ENCODE measurements at regions not wholly inside any gene's neighbourhood (a gene's known extent, or its start where the extent isn't known, plus 50 kb on each side); places are given as distances from the start of the nearest gene placed in this dataset.

DNA sequence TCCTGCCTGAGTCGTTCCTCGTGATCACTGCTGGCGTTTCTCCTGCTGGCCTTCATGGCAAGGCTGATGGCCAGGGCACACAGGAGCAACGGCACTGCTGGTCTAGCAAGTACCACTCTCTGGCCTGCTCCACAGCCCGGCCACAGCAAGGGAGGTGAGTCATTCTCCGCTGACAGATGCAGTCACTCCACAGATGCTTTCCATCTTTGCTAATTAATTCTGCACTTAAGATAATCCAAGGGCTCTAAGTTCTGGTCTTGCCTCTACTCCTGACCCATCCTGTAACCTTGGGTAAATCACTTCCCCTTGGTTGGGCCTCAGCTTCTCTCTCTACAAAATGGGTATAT lies 244.4 kb downstream of the RPS24 start:
- no peak for DNase-seq

DNA sequence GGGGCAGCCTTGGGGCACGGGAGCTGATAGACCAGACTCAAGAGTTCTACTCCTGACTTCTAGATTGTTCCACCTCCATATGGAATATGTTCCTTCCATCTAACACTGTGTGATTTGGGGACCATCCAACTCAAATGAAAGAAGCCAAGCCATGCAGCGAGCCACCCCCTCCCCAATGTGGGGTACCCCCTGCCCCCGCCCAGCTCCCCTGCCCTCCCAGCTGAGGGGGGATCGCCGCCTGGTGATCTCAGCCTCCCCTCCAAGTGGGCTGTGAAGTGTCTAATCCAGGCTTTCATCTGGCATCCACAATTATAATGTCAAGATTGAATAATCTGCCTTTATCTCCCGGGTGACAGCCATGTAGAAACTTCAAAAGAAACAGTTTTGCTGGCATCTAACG lies 246.1 kb downstream of the RPS24 start:
- DNase-seq = no peak

DNA sequence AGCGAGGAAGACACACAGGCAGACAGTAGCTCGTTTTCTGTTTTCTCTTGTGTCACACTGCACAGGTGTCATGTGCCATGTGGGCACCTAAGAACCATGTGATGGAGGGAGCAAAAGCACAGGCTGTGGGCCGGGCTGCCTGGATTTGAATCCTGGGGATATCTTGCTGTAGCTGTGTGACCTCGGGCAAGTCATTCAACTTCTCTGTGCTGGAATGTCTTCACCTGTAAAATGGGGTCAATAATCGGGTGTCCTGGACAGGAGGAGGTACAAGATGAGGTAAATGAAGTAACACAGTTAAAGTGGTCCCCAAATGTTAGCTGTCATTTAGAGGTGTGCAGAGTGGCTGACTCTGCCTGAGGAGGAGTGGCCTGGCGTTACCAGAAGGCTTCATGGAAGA lies 246.9 kb downstream of the RPS24 start:
- DNase-seq = no peak

DNA sequence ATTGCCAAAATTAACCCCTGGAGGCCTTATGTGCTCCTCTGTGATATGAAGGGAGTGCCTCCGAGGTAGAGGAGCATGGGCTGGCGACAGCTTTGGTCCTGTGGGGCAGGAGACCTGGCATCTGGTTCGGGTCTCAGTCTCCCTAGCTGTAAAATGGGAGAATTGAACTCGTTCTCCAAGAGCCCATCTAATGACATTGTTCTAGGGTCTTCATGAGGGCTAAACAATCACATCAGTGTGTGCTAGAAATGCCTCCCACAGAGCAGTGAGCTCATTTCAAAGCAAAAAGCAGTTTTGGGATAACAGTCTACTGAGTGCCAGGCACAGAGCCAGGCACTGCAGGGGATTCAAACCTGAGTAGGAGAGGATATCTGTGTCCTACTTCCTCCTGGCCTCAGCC lies 248.0 kb downstream of the RPS24 start:
- DNase-seq = no peak

DNA sequence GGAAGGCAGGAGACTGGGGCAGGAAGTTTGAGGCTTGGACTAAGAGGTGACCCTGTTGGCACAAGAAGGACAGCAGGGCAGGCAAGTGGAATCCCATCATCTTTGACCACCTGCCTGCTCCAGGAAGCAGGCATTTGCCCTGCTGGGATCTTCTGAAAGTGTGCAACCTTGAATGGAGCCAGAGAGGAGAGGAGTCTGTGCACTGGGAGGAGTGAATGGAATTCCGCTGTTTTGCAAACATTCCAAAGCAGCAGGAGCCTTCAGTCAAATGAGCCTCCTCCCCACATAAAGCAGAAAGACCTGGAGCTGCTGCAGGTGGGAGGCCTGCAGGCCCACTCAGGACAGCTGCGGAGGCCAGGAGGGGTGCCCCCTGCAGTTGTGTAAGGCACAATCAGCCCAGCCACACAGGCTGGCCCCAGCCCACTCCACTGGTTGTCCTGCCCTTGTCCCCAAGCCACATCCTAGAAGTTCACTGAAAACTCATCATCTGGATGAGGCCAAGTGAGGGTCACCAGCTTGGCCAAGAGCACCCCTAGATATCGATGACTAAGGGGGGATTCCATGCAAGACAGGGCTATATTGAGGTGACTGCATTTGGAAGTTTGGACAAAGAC lies 249.5 kb downstream of the RPS24 start:
- no peak for DNase-seq

DNA sequence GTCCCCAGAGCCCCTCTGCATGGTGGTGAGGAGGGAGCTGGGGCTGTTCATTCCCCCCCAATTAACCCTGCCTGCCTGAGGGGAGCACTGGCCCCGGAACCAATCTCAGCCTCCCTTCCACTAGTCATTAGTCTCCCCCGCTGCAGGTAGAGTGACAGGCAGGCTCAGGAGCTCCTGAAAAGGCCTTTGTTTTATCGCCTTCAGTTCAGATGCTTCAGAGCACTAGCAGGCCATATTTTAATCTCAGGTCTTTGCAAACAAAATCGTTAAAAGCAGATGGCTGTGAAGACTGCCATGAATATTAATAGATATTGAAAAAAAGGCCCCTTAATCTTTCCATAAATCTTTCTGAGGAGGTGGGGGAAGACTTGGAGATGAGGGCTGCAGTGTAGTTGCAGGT lies 250.7 kb downstream of the RPS24 start:
- DNase-seq = no peak

DNA sequence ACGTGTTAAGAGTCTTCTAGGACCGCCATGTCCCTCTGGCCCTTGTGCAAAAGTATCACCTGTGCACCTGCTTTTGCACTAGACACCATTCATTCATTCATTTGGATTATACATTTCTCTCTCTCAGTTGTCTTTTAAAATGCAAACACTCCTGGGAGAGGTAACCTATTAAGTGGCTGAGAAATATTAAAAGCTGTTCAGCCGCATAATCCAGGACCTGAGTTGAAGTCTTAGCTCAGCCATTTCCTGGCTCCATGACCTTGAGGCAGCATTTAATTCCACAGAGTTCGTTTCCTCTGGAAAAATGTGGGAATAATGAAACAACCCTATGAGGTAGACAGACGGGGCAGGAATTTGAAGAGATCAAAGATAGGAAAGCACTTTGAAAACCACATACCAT lies 251.6 kb downstream of the RPS24 start:
- DNase-seq = no peak

DNA sequence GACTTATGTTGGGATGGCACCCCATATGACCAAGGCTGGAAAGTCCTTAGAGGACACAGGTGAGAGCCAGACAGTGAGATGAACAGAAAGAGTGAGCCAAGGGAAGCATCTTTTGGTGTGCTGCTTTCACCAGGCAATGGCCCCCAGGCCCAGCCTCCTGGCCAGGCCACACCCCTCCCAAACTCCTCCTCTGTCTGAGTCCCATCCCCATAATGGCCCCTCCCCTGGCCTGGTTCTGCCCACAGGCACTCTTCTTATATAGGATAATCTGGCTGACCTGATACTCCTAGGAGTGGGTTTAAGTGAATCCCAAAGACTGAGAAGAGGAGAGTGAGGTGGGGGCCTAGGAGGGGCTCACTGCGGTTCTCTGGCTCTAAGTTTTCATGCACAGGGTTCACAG lies 252.5 kb downstream of the RPS24 start:
- no peak for DNase-seq

DNA sequence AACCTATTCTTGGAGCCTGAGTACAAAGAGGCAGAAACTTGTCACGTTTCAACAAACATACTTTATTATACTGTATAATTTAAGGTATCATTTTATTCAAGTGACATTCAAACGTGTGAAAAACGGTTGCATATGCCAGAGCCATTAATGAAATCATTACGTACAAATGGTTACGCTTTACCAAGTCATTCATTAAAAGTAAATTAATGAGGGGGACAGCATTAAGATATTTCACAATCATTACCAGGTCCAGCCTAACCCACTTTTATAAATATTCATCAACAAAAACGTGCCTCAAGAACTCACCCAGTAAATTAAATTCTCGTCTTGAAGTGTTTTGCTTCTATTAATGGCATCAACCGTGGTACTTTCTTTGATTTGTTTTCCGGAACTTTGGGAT lies 253.0 kb downstream of the RPS24 start:
- DNase-seq = no peak

DNA sequence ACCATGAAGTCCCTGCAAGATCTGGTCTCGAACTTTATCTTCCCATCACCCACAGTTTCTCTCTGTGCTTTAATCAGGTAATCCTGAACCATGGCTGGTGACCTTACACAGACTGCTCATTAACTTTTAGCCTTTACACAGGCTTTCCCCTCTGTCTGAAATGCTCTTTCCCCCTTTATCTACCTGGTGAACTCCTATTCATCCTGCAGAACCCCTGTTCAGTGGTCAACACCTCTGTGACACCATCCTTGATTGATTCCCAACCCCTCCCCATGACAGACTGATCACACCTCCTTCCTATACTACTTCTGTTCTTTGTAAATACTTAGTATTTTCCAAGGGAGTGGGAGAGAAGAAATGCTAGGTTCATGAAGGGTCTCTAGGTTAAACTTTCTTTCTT lies 254.0 kb downstream of the RPS24 start:
- DNase-seq = no peak

DNA sequence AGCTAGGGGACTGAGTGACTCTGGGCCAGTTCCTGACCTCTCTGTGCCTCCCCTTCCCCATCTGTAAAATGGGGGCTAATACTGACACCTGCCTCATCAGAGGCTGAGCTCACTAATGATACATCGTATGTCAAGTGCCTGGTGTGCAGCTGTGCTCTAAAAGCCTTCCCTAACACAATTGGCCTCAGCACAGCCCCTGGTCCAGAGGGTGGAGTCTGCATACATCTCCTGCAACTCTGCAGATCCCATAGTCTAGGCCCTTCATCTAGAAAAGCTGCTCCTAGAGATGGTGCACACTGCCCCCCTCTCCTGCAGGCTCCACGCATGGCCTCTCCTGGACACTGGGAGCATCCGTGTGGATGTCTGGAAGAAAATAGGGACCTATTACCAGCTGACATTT lies 255.0 kb downstream of the RPS24 start:
- DNase-seq = no peak

DNA sequence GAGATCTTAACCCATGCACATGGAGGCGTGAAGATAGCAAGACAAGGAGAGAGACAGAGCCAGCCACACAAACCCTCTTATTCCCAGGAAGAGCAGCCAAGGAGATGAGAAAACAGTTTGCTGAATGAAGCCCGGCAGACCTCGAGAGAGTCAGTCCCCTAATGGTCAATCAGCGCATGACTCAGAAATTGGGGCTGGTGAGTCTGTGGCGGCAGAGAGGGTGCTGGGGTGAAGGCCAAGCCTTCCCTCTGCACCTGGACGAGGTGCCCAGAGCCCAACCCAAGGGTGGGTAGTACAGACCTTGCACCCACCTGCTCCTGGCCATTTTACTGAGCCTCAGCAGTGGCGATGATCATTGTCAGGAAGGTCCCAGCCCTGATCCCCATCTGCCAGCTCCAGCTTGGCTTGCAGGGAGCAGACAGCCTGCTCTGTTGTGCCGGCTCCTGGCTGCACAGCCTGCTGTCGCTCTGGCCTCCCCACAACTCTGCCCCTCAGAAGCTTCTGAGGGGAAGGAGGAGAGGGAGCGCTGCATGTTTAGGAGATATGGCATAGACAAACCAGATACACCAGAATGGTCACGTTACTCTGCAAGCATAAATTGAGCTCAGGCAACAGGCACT lies 256.6 kb downstream of the RPS24 start:
- no peak for DNase-seq

DNA sequence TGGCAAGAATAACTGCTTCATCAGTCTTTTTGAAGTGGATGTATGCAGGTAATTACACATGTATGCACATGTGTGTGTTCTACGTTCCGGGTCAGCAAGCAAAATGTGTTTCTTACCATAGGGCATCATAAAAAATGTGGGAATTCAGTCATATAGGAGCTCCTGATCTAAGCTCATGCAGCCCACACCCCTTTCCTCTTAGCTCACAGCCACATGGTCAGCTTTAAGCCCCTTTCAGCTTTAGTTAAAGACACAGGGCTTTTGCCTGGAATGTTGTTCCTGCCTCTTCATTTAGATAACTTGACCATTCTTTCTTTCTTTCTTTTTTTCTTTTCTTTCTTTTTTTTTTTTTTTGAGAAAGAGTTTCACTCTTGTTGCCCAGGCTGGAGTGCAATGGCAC lies 258.1 kb downstream of the RPS24 start:
- DNase-seq = no peak

DNA sequence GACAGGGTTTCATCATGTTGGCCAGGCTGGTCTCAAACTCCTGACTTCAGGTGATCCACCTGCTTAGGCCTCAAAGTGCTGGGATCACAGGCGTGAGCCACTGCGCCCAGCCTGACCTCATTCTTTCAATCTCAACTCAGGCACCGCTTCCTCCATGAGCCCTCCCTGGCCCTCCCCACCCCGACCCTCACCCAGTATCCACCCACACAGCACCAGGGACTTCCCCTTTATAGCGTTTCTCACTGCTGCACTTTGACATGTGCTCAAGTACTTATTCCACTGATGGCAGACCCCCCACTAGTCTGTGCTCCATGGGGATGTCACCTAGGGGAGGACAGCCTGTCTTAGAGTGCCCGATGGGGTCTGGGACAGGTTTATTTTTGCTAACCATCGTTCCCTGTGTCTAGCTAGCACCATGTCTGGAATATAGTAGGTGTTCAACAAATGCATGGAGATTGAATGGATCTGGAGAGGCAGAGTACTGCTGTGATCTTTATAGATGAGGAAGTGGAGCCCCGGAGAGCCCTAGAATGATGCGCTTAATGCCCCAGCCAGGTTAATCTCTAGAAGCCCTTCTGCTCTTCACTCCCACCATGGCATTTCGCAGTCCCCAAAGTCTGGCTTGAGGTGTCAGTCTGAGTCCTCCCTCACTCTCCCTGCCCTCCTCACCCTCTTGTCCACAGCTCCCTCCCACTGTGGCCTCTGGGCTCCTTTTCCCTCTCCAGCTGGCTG lies 258.8 kb downstream of the RPS24 start:
- DNase-seq = no peak

DNA sequence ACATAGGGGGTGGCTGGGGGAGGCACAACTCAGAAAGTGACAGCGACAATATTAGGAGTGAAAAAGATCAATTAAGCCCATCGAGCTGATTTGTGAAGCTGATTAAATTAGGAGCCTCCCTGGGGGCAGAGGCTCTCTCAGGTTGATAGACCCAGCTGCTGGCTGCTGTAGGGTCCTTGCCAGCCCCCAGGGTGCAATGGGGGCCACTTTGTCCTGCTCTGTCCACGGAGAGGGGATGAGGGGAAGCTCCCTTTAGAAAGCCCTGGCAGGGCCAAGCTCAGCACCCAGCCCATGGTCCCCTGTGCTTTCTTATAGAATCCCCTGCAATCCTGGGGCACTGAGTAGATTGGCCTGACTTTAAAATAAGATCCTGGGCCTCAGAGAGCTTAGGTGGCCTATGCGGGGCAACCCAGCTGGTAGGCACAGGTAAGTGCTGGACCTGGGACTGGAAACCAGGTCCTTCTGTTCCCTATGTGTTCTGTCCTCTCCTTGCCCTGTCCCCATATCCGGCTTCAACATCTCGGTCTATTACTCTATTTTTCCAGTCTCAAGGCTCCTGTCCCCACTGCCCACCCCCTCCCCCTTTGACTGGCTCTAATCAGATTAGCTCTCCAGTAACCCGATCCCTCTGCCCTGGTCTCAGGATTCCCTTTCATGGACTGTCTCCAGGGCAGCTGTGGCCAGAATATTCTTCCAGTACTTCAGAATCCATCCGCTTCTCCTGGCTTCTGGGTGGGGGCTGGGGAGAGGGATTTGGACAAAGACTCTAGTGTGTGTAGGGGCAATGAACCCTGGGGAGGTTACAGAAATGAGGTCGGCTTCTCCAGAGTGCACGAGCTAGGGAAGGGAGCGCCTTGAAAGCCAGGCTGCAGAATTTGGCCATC lies 259.6 kb downstream of the RPS24 start:
- no peak for DNase-seq

DNA sequence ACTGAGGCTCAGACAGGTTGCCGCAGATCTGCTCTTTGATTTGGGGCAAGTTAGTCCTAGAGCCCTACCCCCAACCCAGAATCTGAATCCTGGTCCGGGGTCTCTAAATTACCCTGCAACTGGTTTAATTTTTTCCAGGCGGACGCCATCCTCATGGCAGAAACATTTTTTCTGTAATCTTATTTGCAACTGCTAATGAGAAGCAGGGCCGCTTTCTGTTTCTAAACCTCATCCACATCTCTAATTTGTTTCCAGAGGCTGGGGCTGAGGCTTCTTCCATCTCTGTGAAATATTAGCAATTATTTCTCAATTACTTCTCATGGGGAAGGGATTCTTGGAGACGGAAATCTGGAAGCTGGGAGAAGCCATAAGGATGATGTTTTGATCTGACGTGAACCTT lies 261.6 kb downstream of the RPS24 start:
- DNase-seq = no peak

DNA sequence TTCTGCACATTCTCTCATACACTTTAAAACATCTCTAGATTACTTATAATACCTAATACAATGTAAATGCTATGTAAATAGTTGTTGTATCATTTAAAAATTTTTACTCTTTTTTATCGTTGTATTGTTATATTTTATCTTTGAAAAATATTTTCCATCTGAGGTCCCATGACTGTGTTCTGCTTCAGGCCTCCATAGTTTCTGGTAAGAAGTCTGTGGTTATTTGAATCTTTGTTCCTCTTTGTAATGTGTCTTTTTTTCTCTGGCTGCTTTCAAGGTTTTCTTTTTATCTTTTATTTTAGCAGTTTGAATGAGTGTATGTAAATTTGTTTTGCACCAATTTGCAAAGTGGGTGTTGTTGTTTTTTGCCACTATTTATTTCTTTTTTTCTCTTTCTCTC lies 263.1 kb downstream of the RPS24 start:
- DNase-seq = no peak

DNA sequence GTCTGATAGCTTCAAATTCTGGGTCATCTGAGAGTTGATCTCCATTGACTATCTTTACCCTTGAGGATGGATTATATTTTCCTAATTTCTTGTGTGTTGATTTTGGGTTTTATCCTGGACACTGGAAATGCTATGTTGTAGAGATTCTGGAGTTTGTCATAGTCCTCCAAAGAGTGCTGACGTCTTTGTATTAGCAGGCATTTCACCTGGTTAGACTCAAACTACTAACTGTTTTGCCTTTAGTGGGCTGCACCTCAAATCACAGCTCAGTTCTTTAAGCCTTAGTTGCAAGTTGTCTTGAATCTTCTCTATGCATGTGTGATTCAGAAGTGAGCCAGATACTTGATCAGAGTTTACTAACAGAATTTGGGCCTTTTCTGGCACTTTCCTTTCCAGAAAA lies 264.3 kb downstream of the RPS24 start:
- no peak for DNase-seq

DNA sequence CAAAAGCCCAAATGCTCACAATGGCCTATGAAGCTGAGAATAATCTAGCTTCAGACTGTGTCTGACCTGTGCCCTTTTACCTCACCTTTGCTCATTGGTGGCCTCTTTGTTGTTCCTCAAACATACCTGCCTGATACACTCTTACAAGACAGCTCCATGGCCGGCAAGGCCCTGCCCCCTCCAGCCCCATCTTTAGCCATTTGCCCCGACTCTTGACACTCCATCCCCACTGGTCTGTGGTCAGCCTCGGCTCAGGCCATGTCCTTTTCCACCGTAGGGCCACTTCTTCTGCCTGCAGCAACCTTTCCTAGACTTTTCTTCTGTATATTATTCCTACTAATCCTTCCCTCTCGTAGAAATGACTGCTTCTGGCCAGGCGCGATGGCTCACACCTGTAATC lies 265.2 kb downstream of the RPS24 start:
- no peak for DNase-seq

DNA sequence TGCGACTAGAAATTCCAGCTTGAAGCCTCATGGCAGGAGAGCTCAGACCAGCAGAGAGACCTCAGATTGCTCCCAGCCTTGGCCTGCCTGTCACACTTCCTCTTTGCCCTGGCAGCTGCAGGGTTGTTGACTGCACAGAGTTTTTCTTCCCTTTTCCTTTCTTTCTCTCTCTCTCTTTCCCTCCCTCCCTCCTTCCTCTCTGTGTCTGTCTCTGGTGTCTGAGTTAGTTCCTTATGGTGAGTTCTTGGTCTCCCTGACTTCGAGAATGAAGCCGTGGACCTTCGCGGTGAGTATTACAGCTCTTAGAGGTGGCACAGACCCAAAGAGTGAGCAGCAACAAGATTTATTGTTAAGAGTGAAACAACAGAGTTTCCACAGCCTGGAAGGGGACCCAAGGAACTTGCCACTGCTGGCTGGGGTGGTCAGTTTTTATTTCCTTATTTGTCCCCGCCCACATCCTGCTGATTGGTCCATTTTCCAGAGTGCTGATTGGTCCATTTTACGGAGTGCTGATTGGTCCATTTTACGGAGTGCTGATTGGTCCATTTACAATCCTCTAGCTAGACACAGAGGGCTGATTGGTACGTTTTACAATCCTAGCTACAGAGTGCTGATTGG lies 266.3 kb downstream of the RPS24 start:
- no peak for DNase-seq

DNA sequence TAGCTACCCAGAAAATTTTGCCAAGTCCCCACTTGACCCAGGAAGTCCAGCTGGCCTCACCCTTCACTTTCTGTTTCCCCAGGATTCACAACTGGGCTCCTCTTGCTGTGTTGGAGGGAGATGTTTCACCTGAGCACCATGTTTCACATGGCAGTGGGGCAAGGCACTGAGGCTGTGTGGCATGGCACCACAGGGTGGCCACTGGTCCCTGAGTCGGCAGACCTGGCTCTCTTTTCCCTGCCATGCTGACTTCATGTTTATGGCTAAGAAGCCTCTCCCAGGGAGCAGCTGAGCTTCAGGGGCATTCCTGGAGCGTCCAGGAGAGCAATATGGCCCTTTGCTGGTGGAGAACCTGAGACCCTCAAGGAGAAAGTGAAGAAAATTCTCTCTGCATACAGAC lies 266.9 kb downstream of the RPS24 start:
- no peak for DNase-seq

DNA sequence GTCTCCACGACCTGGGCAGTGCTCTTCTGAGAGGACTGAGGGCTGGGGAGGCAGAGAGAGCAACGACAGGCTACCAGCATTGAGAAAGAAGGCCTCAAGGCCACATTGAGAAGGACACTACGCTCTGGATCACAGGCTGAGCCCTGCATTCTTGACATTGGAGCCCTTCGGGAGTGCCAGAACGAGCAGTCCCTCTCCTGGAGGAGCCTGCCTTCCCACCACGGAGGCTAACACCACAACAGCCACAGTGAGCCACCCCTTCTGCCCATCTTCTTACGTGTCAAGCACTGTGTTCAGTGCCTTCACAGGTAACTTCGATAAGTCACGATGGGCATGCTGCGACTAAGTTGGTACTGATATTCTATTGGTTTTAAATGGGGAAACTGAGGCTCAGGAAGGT lies 267.8 kb downstream of the RPS24 start:
- no peak for DNase-seq
